Esophagus (tissue), 2 donors: ENCODE measurements at regions not wholly inside any gene's neighbourhood (a gene's known extent, or its start where the extent isn't known, plus 50 kb on each side); places are given as distances from the start of the nearest gene placed in this dataset.

Experiments used
- H3K27ac ChIP-seq, 2 donors: one replicate each; pipeline ENCODE4 v1.5.1; 2013; ENCODE audit warnings: low read depth in 2 of 2, mild to moderate bottlenecking in 2 of 2, inconsistent platforms in 1 of 2, low read length in 1 of 2, moderate library complexity in 1 of 2
- H3K27me3 ChIP-seq, 2 donors: one replicate each; pipeline ENCODE4 v1.6.1; 2013; ENCODE audit warnings: low read length in 2 of 2, control low read depth in 1 of 2, mild to moderate bottlenecking in 1 of 2; ENCODE audit not compliant: insufficient read depth in 2 of 2, control insufficient read depth in 1 of 2
- H3K36me3 ChIP-seq, 2 donors: one replicate each; pipeline ENCODE4 v1.6.1; 2013; ENCODE audit warnings: low read length in 1 of 2; ENCODE audit not compliant: control insufficient read depth in 2 of 2, insufficient read depth in 2 of 2
- H3K4me1 ChIP-seq, 2 donors: one replicate each; pipeline ENCODE4 v1.6.1; 2013; ENCODE audit warnings: low read length in 1 of 2; ENCODE audit not compliant: control insufficient read depth in 2 of 2, insufficient read depth in 2 of 2
- H3K4me3 ChIP-seq, 2 donors: one replicate each; pipeline ENCODE4 v1.5.1; 2013; ENCODE audit warnings: low read length in 2 of 2, mild to moderate bottlenecking in 2 of 2, low read depth in 1 of 2, moderate library complexity in 1 of 2
- H3K9me3 ChIP-seq, 2 donors: one replicate each; pipeline ENCODE4 v1.6.1; 2013; ENCODE audit warnings: mild to moderate bottlenecking in 2 of 2, low read depth in 1 of 2, low read length in 1 of 2, moderate library complexity in 1 of 2; ENCODE audit not compliant: control insufficient read depth in 2 of 2, insufficient read depth in 1 of 2
- WGBS, 2 donors: extraction: QIAGEN DNeasy Blood & Tissue Kit; methylation state at CpG; one replicate each; pipeline ENCODE4 v1.1.7; 2013; 5-methylcytosine and 5-hydroxymethylcytosine counted together
- donor health status: healthy with polysubstance abuse.
- donor health status: Bipolar disorder and iron deficiency.

DNA sequence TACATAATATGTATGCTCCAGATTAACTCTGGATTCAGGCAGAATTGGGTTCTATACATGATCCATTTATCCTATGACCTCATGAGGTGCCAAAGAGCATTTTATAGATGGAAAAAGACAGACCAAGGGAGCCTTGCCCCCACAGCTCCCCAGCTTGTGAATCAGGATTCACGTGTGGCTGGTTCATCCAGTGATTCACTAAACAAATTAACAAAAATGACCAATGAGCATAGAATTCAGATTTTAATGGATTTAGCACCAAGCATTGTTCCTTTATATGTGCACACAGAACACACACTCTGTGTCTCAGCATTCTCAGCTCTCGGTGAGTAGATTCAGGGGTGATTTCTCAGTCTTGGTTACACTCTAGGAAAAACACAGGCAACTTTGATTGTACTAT lies 51.7 kb upstream of the BARHL2 start:
- no peaks in the 10 kb centered on the region for H3K9me3 ChIP-seq
- H3K27ac ChIP-seq = no peak overlapping the region
- 66 to 69% methylated on average over 2 of the region's 2 CpGs for WGBS, 2 donors
- no peak overlapping the region for H3K4me3 ChIP-seq
- no peaks in the 10 kb centered on the region for H3K4me1 ChIP-seq
- H3K27me3 ChIP-seq = no peaks in the 10 kb centered on the region
- H3K36me3 ChIP-seq = no peaks in the 10 kb centered on the region

DNA sequence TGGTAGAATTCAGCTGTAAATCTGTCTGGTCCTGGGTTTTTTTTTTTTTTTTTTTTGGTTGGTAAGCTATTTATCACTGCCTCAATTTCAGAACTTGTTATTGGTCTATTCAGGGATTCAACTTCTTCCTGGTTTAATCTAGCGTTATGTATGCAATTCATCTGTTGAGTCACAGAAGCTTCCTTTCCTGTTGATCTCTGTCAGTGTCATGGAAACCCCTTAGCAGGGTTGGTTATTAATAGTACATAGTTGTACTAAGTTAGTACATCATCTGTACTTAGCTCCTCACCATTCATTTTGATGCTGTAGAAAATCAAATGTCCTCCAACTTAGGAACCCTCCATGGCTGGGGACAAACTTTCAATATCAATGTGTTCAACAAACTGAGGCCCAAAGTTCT lies 51.0 kb upstream of the BARHL2 start:
- Histone ChIP-seq H3K4me1 (no peaks in the 10 kb centered on the region), H3K4me3 (no peak overlapping the region), H3K9me3 (no peaks in the 10 kb centered on the region), H3K36me3 (no peaks in the 10 kb centered on the region), H3K27me3 (no peaks in the 10 kb centered on the region), H3K27ac (no peak overlapping the region)
- 54 to 62% methylated on average over 1 of the region's 1 CpG for WGBS, 2 donors
